ENCODE measurements at regions not wholly inside any gene's neighbourhood (a gene's known extent, or its start where the extent isn't known, plus 50 kb on each side); places are given as distances from the start of the nearest gene placed in this dataset.

GRCh38 chr13:57063007-57063406, 77.7 kb upstream of the PRR20A start:
- Histone ChIP-seq H2AFZ (no peak overlapping the region), H3K36me3 (replicated peaks; ENCODE audit: insufficient read depth, low read depth) (no peaks in the 10 kb centered on the region), H3K9me3 (ENCODE audit: low read depth) (no peaks in the 10 kb centered on the region), H3K27ac (no peak overlapping the region), H3K27me3 (no peaks in the 10 kb centered on the region), H3K4me3 (no peak overlapping the region), H3K4me1 (ENCODE audit: insufficient read depth) (no peaks in the 10 kb centered on the region), H3K9me2 (replicated peaks; ENCODE audit: insufficient read depth) (no peaks in the 10 kb centered on the region), H3K79me2 (no peaks in the 10 kb centered on the region), H3K4me2 (no peak overlapping the region), H4K20me1 (ENCODE audit: insufficient read depth, poor library complexity, severe bottlenecking) (no peaks in the 10 kb centered on the region)
- TF ChIP-seq EZH2 (IDR thresholded peaks at IDR 0.05; ENCODE audit: borderline replicate concordance) (no peak), CTCF (IDR thresholded peaks at IDR 0.05; ENCODE audit: poor library complexity) (no peak), EZH2phosphoT487 (IDR thresholded peaks at IDR 0.05; ENCODE audit: low read depth, severe bottlenecking, unreplicated experiment) (no peak)
- no peak for DNase-seq (ENCODE audit: low spot score)
- WGBS (ENCODE audit: low lambda C conversion rate, missing lambda C conversion rate) = 48% methylated on average over 5 of the region's 5 CpGs

- Histone ChIP-seq H2AFZ (no peak overlapping the region), H3K4me2 (no peak overlapping the region), H3K4me1 (ENCODE audit: insufficient read depth) (no peaks in the 10 kb centered on the region), H3K9me3 (ENCODE audit: low read depth) (no peaks in the 10 kb centered on the region), H4K20me1 (ENCODE audit: insufficient read depth, poor library complexity, severe bottlenecking) (no peaks in the 10 kb centered on the region), H3K9me2 (replicated peaks; ENCODE audit: insufficient read depth) (no peaks in the 10 kb centered on the region), H3K4me3 (no peak overlapping the region), H3K27me3 (no peaks in the 10 kb centered on the region), H3K27ac (no peak overlapping the region), H3K79me2 (no peaks in the 10 kb centered on the region), H3K36me3 (replicated peaks; ENCODE audit: insufficient read depth, low read depth) (no peaks in the 10 kb centered on the region)
- no peak for DNase-seq (ENCODE audit: low spot score)
- TF ChIP-seq CTCF (IDR thresholded peaks at IDR 0.05; ENCODE audit: poor library complexity) (no peak), EZH2 (IDR thresholded peaks at IDR 0.05; ENCODE audit: borderline replicate concordance) (no peak), EZH2phosphoT487 (IDR thresholded peaks at IDR 0.05; ENCODE audit: low read depth, severe bottlenecking, unreplicated experiment) (no peak)
- WGBS (ENCODE audit: low lambda C conversion rate, missing lambda C conversion rate) = 78% methylated on average over 2 of the region's 2 CpGs
These were observed 66.7 kb upstream of the PRR20A start for GRCh38 chr13:57073983-57074382.

- H3K27ac ChIP-seq = no peak overlapping the region
- no peak overlapping the region for H3K4me3 ChIP-seq
- H2AFZ ChIP-seq = no peak overlapping the region
- H3K36me3 ChIP-seq (replicated peaks; ENCODE audit: insufficient read depth, low read depth) = no peaks in the 10 kb centered on the region
- DNase-seq (ENCODE audit: low spot score) = no peak
- H3K79me2 ChIP-seq = no peaks in the 10 kb centered on the region
- H4K20me1 ChIP-seq (ENCODE audit: insufficient read depth, poor library complexity, severe bottlenecking) = no peaks in the 10 kb centered on the region
- no peak for TF ChIP-seq EZH2 (IDR thresholded peaks at IDR 0.05; ENCODE audit: borderline replicate concordance)
- TF ChIP-seq EZH2phosphoT487 (IDR thresholded peaks at IDR 0.05; ENCODE audit: low read depth, severe bottlenecking, unreplicated experiment) = no peak
- TF ChIP-seq CTCF (IDR thresholded peaks at IDR 0.05; ENCODE audit: poor library complexity) = no peak
- H3K4me2 ChIP-seq = no peak overlapping the region
- no peaks in the 10 kb centered on the region for H3K4me1 ChIP-seq (ENCODE audit: insufficient read depth)
- H3K27me3 ChIP-seq = no peaks in the 10 kb centered on the region
- no peaks in the 10 kb centered on the region for H3K9me2 ChIP-seq (replicated peaks; ENCODE audit: insufficient read depth)
- WGBS (ENCODE audit: low lambda C conversion rate, missing lambda C conversion rate) = 94% methylated on average over 2 of the region's 2 CpGs
- no peaks in the 10 kb centered on the region for H3K9me3 ChIP-seq (ENCODE audit: low read depth)
These were observed 65.1 kb upstream of the PRR20A start for GRCh38 chr13:57075588-57075987.

GRCh38 chr13:57087006-57087405, 53.7 kb upstream of the PRR20A start:
- Histone ChIP-seq H3K27me3 (no peaks in the 10 kb centered on the region), H3K4me1 (ENCODE audit: insufficient read depth) (no peaks in the 10 kb centered on the region), H3K36me3 (replicated peaks; ENCODE audit: insufficient read depth, low read depth) (no peaks in the 10 kb centered on the region), H3K27ac (no peak overlapping the region), H3K79me2 (no peaks in the 10 kb centered on the region), H4K20me1 (ENCODE audit: insufficient read depth, poor library complexity, severe bottlenecking) (no peaks in the 10 kb centered on the region), H3K9me3 (ENCODE audit: low read depth) (no peaks in the 10 kb centered on the region), H3K9me2 (replicated peaks; ENCODE audit: insufficient read depth) (no peaks in the 10 kb centered on the region), H3K4me3 (no peak overlapping the region), H3K4me2 (no peak overlapping the region), H2AFZ (no peak overlapping the region)
- no peak for DNase-seq (ENCODE audit: low spot score)
- no peak for TF ChIP-seq EZH2phosphoT487 (IDR thresholded peaks at IDR 0.05; ENCODE audit: low read depth, severe bottlenecking, unreplicated experiment)
- no peak for TF ChIP-seq CTCF (IDR thresholded peaks at IDR 0.05; ENCODE audit: poor library complexity)
- TF ChIP-seq EZH2 (IDR thresholded peaks at IDR 0.05; ENCODE audit: borderline replicate concordance) = no peak
- 83% methylated on average over 2 of the region's 2 CpGs for WGBS (ENCODE audit: low lambda C conversion rate, missing lambda C conversion rate)

Measured in hepatocyte (in vitro differentiated cells).